Heart left ventricle (tissue), 16 donors: ENCODE measurements at regions not wholly inside any gene's neighbourhood (a gene's known extent, or its start where the extent isn't known, plus 50 kb on each side); places are given as distances from the start of the nearest gene placed in this dataset.
A peak's percentile ranks its signal among the peaks of the same experiment; 100 is the strongest.

Source experiments
- ATAC-seq, 4 donors: fragments of 200-7000 bp; cut with Tn5 transposase; one replicate each; pipeline ENCODE4 v1.9.1; 2020 to 2022; ENCODE audit warnings: moderate library complexity in 4 of 4, mild to moderate bottlenecking in 3 of 4, moderate number of reproducible peaks in 1 of 4
- DNase-seq, 5 donors: peaks; one replicate each; pipeline ENCODE4 v3.0.0-alpha.2; 2020
- H3K27ac ChIP-seq, 12 donors: fragments of 200-600 bp; sonication (generic) in 4 of 12; one replicate each; pipeline versions ENCODE4 v1.5.0 to v1.8.0; 2016 to 2022; ENCODE audit warnings: mild to moderate bottlenecking in 2 of 12
- H3K27me3 ChIP-seq, 9 donors: fragments of 200-600 bp; sonication (generic) in 2 of 9; one replicate each; pipeline versions ENCODE4 v1.5.1 to v1.8.0; 2016 to 2022; ENCODE audit warnings: mild to moderate bottlenecking in 3 of 9
- H3K36me3 ChIP-seq, 9 donors: fragments of 200-600 bp; sonication (generic) in 2 of 9; one replicate each; pipeline versions ENCODE4 v1.5.0 to v1.8.0; 2018 to 2022; ENCODE audit warnings: mild to moderate bottlenecking in 2 of 9
- H3K4me1 ChIP-seq, 12 donors: fragments of 200-600 bp; sonication (generic) in 4 of 12; one replicate each; pipeline versions ENCODE4 v1.5.0 to v1.8.0; 2016 to 2022; ENCODE audit warnings: mild to moderate bottlenecking in 3 of 12
- H3K4me3 ChIP-seq, 12 donors: fragments of 200-600 bp; sonication (generic) in 4 of 12; one replicate each; pipeline versions ENCODE4 v1.5.0 to v1.8.0; 2017 to 2022; ENCODE audit warnings: mild to moderate bottlenecking in 9 of 12, moderate library complexity in 4 of 12
- H3K9me3 ChIP-seq, 12 donors: fragments of 200-600 bp; sonication (generic) in 4 of 12; one replicate each; pipeline versions ENCODE4 v1.5.0 to v1.8.0; 2016 to 2022; ENCODE audit warnings: mild to moderate bottlenecking in 1 of 12
- CTCF ChIP-seq, 12 donors: fragments of 200-600 bp; sonication (generic) in 4 of 12; IDR thresholded peaks; one replicate each; pipeline versions ENCODE4 v1.5.0 to v1.8.0; 2018 to 2022; ENCODE audit warnings: antibody characterized with exemption in 12 of 12, mild to moderate bottlenecking in 5 of 12
- POLR2A ChIP-seq, 2 donors: fragments of 450-650 bp; IDR thresholded peaks; one replicate each; pipeline ENCODE4 v1.6.1; 2017; ENCODE audit warnings: antibody characterized with exemption in 2 of 2, mild to moderate bottlenecking in 2 of 2, moderate library complexity in 2 of 2
- WGBS, 4 donors: extraction: QIAGEN DNeasy Blood & Tissue Kit in 2 of 4; methylation state at CpG; one replicate each; pipeline versions ENCODE4 v1.1.5 to v1.1.7; 2013 to 2018; 5-methylcytosine and 5-hydroxymethylcytosine counted together
- intact Hi-C, 10 donors: fragments of 100-400 bp; cut with DNase I; formaldehyde crosslinking; loops; one replicate each; pipeline versions ENCODE4 v1.11.1 to v1.14.2; 2022
- donor health status: ischemic (EF 13 %, LVEDD 7.1; RV severe dilation, severe dysfunction).
- donor health status: healthy with polysubstance abuse.
- donor health status: DM: no; HTN: yes; CAD: no.
- donor health status: DM: no; HTN: no; CAD: no.
- donor health status: ischemic (EF 25% LVEDD 6.9; RV normal size, moderate dysfunction).
- donor health status: ischemic (EF 25% LVEDD 5.7; RV mildly dilated, moderate dysfunction).
- donor health status: healthy.
- donor health status: DM: yes; HTN: yes; CAD: no.
- donor health status: ischemic (EF 35%, LVEDD 5.7; RV mildly dilated, moderate dysfunction).
- donor health status: nonischemic (EF 11% LVEDD 7.7; RV severe dilation, severe dysfunction).
- donor health status: DM: yes; HTN: yes; CAD: no.
- donor health status: PGD.
- donor health status: ischemic (EF 29% LVEDD 5.4; RV normal size, mild dysfunction).
- donor health status: nonischemic (EF 23%, LVEDD 6.1; RV moderate dilation, normal function).

GRCh38 chr9:109886041-109886440 is 106.0 kb downstream of the PALM2AKAP2 start:
- peak in 3 of 4 donors; percentile 9 to 64 (median 33) for ATAC-seq
- Histone ChIP-seq H3K4me1 (peaks cover 2 to 61% (median 38%) of the 10 kb centered on the region in 12 donors), H3K27me3 (no peaks in the 10 kb centered on the region), H3K27ac (peak overlapping the region; percentile 42 to 87 (median 75)), H3K36me3 (peaks cover 0 to 9% (median 0%) of the 10 kb centered on the region in 9 donors), H3K9me3 (no peaks in the 10 kb centered on the region), H3K4me3 (no peak overlapping the region)
- 19 to 46% (median 32%) methylated on average over 6 of the region's 6 CpGs for WGBS, 4 donors
- DNase-seq, result peak; percentile 70 to 77 (median 75)
- intact Hi-C loops, result loop anchor here in 9 of 10 donors (2.0 to 10.0 kb wide), 10 partner anchors 19 to 311 kb away; partner anchors contain the start of gene PALM2AKAP2 (in 1 of the 9)
- TF ChIP-seq CTCF (IDR thresholded peaks at IDR 0.05) (no peak), POLR2A (IDR thresholded peaks at IDR 0.05) (no peak)

- peaks cover 0 to 8% (median 0%) of the 10 kb centered on the region in 9 donors for H3K36me3 ChIP-seq
- H3K9me3 ChIP-seq, result no peaks in the 10 kb centered on the region
- ATAC-seq, result no peak
- no peak overlapping the region for H3K4me3 ChIP-seq
- peak overlapping the region; percentile 35 to 87 (median 75) for H3K27ac ChIP-seq
- intact Hi-C loops, result loop anchor here in 9 of 10 donors (2.0 to 10.0 kb wide), 10 partner anchors 20 to 312 kb away; partner anchors contain the start of gene PALM2AKAP2 (in 1 of the 9)
- 44 to 71% (median 61%) methylated on average over 3 of the region's 3 CpGs for WGBS, 4 donors
- no peak for TF ChIP-seq CTCF (IDR thresholded peaks at IDR 0.05)
- TF ChIP-seq POLR2A (IDR thresholded peaks at IDR 0.05), result no peak
- peaks cover 2 to 61% (median 38%) of the 10 kb centered on the region in 12 donors for H3K4me1 ChIP-seq
- H3K27me3 ChIP-seq, result no peaks in the 10 kb centered on the region
- DNase-seq, result no peak
Measured at GRCh38 chr9:109886617-109887016, 106.6 kb downstream of the PALM2AKAP2 start.

DNA sequence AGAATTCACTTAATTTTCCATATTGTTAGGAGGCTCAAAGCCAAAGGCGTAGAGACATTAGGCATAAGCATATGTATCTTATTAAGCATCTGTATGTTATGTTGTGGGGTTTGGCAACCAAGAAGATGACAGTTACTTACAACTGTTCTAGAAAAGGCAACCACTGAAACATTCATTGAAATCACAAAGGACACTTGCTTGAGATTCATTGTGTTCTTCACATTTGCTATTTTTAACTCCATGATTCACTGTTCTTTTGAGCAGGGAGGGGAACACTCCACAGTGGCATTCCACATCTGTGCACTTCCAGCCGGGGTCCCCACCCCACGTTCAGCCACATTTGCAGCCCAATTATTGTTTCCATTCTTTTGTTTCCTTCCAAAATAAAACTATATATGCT is 107.1 kb downstream of the PALM2AKAP2 start:
- Histone ChIP-seq H3K4me3 (no peak overlapping the region), H3K9me3 (no peaks in the 10 kb centered on the region), H3K36me3 (peaks cover 0 to 7% (median 0%) of the 10 kb centered on the region in 9 donors), H3K27me3 (no peaks in the 10 kb centered on the region), H3K27ac (peak overlapping the region; percentile 35 to 87 (median 75)), H3K4me1 (peaks cover 2 to 61% (median 38%) of the 10 kb centered on the region in 12 donors)
- 32 to 41% (median 34%) methylated on average over 3 of the region's 3 CpGs for WGBS, 4 donors
- DNase-seq (peak in 2 of 5 donors; percentile 36 to 54), ATAC-seq (peak; percentile 77 to 88 (median 86))
- intact Hi-C loops, result loop anchor here in 9 of 10 donors (2.0 to 10.0 kb wide), 10 partner anchors 20 to 312 kb away; partner anchors contain the start of gene PALM2AKAP2 (in 1 of the 9)
- TF ChIP-seq POLR2A (IDR thresholded peaks at IDR 0.05) (no peak), CTCF (IDR thresholded peaks at IDR 0.05) (no peak)

GRCh38 chr9:109888695-109889094 is 108.7 kb downstream of the PALM2AKAP2 start:
- Histone ChIP-seq H3K27ac (peak overlapping the region in 3 of 12 donors; percentile 78 to 82 (median 82)), H3K36me3 (no peaks in the 10 kb centered on the region), H3K4me3 (no peak overlapping the region), H3K9me3 (no peaks in the 10 kb centered on the region), H3K27me3 (no peaks in the 10 kb centered on the region), H3K4me1 (peaks cover 2 to 70% (median 39%) of the 10 kb centered on the region in 12 donors)
- no peak for ATAC-seq
- DNase-seq, result no peak
- TF ChIP-seq POLR2A (IDR thresholded peaks at IDR 0.05) (no peak), CTCF (IDR thresholded peaks at IDR 0.05) (no peak)
- 77 to 86% (median 84%) methylated on average over 1 of the region's 1 CpG for WGBS, 4 donors
- intact Hi-C loops, result loop anchor here in 9 of 10 donors (5.0 to 10.0 kb wide), 9 partner anchors 66 to 314 kb away; partner anchors contain the start of gene PALM2AKAP2 (in 1 of the 9)
